ENCODE measurements at regions not wholly inside any gene's neighbourhood (a gene's known extent, or its start where the extent isn't known, plus 50 kb on each side); places are given as distances from the start of the nearest gene placed in this dataset.

- FAIRE-seq (no peak), DNase-seq (ENCODE audit: insufficient read length) (no peak)
- no peak for TF ChIP-seq POLR2A (IDR thresholded peaks at IDR 0.05; ENCODE audit: low read depth, low read length)
- TF ChIP-seq TAF1 (IDR thresholded peaks at IDR 0.05; ENCODE audit: borderline replicate concordance, low read depth, low read length) = no peak
- TF ChIP-seq POLR2AphosphoS5 (IDR thresholded peaks at IDR 0.05; ENCODE audit: low read depth, low read length) = no peak
These were observed 190.8 kb downstream of the BMP7 start for GRCh38 chr20:57075603-57076002.

DNA sequence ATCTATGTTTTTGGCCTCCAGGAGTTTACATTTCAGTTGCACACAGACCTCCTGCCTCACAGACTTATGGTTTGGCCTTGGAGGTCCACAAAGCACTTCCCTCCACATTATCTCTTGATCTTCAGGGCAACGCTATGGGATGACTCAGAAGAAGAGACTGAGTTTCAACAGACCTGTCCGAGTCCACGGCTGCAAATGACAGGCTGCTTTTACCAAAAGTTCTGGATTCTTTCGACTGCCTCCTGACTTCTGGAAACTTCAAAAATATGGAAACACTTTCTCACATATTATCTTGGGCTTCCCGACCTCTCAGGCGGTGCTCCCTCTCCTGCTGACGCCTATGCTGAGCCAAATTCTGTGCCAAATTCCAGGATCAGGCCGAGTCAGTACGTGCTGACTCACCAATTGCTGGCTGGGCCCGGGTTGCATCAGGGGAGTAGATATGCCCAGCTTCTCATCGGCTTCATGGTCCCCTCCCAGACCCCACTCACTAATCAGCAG, 190.2 kb downstream of the BMP7 start:
- no peak for TF ChIP-seq POLR2AphosphoS5 (IDR thresholded peaks at IDR 0.05; ENCODE audit: low read depth, low read length)
- no peak for TF ChIP-seq POLR2A (IDR thresholded peaks at IDR 0.05; ENCODE audit: low read depth, low read length)
- no peak for TF ChIP-seq TAF1 (IDR thresholded peaks at IDR 0.05; ENCODE audit: borderline replicate concordance, low read depth, low read length)
- FAIRE-seq (no peak), DNase-seq (ENCODE audit: insufficient read length) (no peak)

- DNase-seq (ENCODE audit: insufficient read length) = no peak
- TF ChIP-seq POLR2AphosphoS5 (IDR thresholded peaks at IDR 0.05; ENCODE audit: low read depth, low read length) = no peak
- no peak for TF ChIP-seq TAF1 (IDR thresholded peaks at IDR 0.05; ENCODE audit: borderline replicate concordance, low read depth, low read length)
- TF ChIP-seq POLR2A (IDR thresholded peaks at IDR 0.05; ENCODE audit: low read depth, low read length) = no peak
These were observed 189.5 kb downstream of the BMP7 start for GRCh38 chr20:57076951-57077350.

DNA sequence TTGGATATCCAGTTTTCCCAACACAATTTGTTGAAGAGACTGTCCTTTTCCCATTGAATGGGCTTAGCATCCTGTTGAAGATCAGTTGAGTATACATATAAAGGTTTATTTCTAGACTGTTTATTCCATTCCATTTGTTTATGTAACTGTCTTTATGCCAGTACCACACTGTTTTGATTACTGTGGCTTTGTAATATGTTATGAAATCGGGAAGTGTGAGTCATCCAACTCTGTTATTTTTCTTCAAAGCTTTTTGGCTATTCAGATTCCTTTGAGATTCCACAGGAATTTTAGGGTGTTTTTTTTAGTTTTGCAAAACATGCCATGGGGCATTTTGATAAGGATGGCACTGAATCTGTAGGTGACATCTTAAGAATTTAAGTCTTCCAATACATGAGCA, 188.3 kb downstream of the BMP7 start:
- TF ChIP-seq TAF1 (IDR thresholded peaks at IDR 0.05; ENCODE audit: borderline replicate concordance, low read depth, low read length) (no peak), POLR2A (IDR thresholded peaks at IDR 0.05; ENCODE audit: low read depth, low read length) (no peak), POLR2AphosphoS5 (IDR thresholded peaks at IDR 0.05; ENCODE audit: low read depth, low read length) (no peak)
- DNase-seq (ENCODE audit: insufficient read length) (no peak), FAIRE-seq (no peak)

More at GRCh38 chr20:57076951-57077350, 189.5 kb downstream of the BMP7 start:
- FAIRE-seq = no peak

- no peak for TF ChIP-seq TAF1 (IDR thresholded peaks at IDR 0.05; ENCODE audit: borderline replicate concordance, low read depth, low read length)
- TF ChIP-seq POLR2AphosphoS5 (IDR thresholded peaks at IDR 0.05; ENCODE audit: low read depth, low read length) = no peak
- no peak for TF ChIP-seq POLR2A (IDR thresholded peaks at IDR 0.05; ENCODE audit: low read depth, low read length)
- FAIRE-seq = no peak
- DNase-seq (ENCODE audit: insufficient read length) = no peak
These were observed 187.1 kb downstream of the BMP7 start for GRCh38 chr20:57079031-57080005.

DNA sequence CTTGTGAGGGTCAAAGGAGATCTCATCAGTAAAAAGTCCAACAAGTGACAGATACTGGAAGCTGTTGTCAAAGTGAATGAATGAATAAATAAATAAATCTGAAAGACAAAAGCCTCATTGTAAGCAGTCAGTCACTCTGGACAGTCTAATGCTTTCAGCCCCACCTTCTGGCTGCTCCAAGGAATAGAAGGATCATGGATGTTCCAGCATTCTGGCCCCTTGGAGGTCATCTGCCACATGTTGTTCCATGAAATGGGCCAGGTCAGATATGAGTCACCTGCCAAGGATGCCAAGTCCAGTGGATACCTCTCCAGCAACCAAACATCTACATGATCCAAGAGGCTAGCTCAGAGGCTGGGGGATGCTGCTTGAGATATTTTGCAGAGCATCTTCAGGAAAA, 185.6 kb downstream of the BMP7 start:
- no peak for TF ChIP-seq POLR2AphosphoS5 (IDR thresholded peaks at IDR 0.05; ENCODE audit: low read depth, low read length)
- no peak for TF ChIP-seq TAF1 (IDR thresholded peaks at IDR 0.05; ENCODE audit: borderline replicate concordance, low read depth, low read length)
- no peak for TF ChIP-seq POLR2A (IDR thresholded peaks at IDR 0.05; ENCODE audit: low read depth, low read length)
- FAIRE-seq = no peak
- DNase-seq (ENCODE audit: insufficient read length) = no peak

DNA sequence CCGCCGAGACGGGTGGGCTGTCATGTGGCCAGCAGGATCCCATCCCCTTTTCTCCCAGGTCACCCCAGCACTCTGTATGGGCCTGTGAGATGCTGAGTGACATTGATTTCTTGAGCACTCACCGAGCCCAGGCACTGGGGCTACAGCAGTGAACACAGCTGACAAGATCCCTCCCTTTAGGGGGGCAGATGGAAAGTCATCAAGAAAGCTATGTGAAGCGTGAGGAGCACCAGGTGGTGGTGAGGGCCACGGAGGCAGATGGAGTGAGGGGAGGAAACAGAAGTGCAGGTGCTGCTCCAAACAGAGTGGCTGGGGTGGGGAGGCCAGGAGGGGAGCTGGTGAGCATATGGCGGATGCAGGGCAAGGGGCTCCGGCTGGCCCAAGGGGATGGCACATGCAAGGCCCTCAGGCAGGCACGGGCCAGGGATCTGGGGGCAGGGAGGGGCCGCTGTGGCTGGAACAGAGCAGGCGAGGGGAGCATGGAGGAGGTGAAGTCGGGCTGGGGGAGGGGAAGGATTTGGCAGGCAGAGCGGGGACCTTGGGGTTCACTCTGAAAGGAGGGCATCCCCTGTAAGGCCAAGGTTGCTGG, 184.0 kb downstream of the BMP7 start:
- TF ChIP-seq POLR2AphosphoS5 (IDR thresholded peaks at IDR 0.05; ENCODE audit: low read depth, low read length) = no peak
- TF ChIP-seq TAF1 (IDR thresholded peaks at IDR 0.05; ENCODE audit: borderline replicate concordance, low read depth, low read length) = no peak
- TF ChIP-seq POLR2A (IDR thresholded peaks at IDR 0.05; ENCODE audit: low read depth, low read length) = no peak
- FAIRE-seq (no peak), DNase-seq (ENCODE audit: insufficient read length) (no peak)

GRCh38 chr20:57083072-57083471, 183.4 kb downstream of the BMP7 start:
- no peak for TF ChIP-seq POLR2AphosphoS5 (IDR thresholded peaks at IDR 0.05; ENCODE audit: low read depth, low read length)
- TF ChIP-seq POLR2A (IDR thresholded peaks at IDR 0.05; ENCODE audit: low read depth, low read length) = no peak
- TF ChIP-seq TAF1 (IDR thresholded peaks at IDR 0.05; ENCODE audit: borderline replicate concordance, low read depth, low read length) = no peak
- FAIRE-seq = no peak

DNA sequence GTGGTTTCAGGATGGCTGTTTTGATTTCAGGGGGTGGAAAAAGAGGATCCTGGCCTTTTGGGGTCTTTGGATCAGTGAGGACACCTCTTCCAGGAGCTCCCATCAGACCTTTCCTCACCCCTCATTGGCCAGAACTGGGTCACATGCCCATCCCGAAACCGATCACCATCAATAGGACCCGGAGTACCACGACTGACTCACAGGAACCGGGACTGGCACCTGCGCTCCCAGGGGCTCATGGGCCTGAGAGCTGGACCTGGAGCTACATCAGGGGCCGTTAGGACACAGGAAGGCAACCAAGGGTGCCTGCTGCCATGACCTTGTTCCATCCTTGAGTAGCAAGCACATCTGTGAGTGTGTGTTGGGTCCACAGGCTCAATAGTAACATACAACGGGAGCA, 180.4 kb downstream of the BMP7 start:
- TF ChIP-seq POLR2A (IDR thresholded peaks at IDR 0.05; ENCODE audit: low read depth, low read length) (no peak), TAF1 (IDR thresholded peaks at IDR 0.05; ENCODE audit: borderline replicate concordance, low read depth, low read length) (no peak), POLR2AphosphoS5 (IDR thresholded peaks at IDR 0.05; ENCODE audit: low read depth, low read length) (no peak)
- DNase-seq (ENCODE audit: insufficient read length) = no peak
- no peak for FAIRE-seq

More at GRCh38 chr20:57083072-57083471, 183.4 kb downstream of the BMP7 start:
- DNase-seq (ENCODE audit: insufficient read length) = no peak

DNA sequence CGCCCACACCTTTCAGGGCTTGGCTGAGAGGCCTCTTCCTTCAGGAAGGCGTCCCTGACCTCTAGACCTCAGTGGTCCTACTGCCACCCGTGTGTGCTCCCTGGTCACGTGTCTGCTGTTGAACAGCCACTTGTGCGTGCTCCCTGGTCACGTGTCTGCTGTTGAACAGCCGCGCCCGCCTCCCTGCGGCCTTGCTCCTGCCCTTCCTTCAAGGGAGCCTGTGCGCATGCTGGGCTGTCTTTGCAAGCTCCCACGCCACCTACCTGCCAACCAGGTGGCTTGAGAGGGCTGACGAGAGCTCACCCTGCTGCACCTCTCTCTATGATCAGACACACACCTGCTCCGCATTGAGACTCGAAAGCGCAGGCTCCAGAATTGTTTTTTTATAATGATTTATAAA, 179.3 kb downstream of the BMP7 start:
- DNase-seq (ENCODE audit: insufficient read length) (no peak), FAIRE-seq (no peak)
- TF ChIP-seq POLR2AphosphoS5 (IDR thresholded peaks at IDR 0.05; ENCODE audit: low read depth, low read length) = no peak
- TF ChIP-seq TAF1 (IDR thresholded peaks at IDR 0.05; ENCODE audit: borderline replicate concordance, low read depth, low read length) = no peak
- no peak for TF ChIP-seq POLR2A (IDR thresholded peaks at IDR 0.05; ENCODE audit: low read depth, low read length)

DNA sequence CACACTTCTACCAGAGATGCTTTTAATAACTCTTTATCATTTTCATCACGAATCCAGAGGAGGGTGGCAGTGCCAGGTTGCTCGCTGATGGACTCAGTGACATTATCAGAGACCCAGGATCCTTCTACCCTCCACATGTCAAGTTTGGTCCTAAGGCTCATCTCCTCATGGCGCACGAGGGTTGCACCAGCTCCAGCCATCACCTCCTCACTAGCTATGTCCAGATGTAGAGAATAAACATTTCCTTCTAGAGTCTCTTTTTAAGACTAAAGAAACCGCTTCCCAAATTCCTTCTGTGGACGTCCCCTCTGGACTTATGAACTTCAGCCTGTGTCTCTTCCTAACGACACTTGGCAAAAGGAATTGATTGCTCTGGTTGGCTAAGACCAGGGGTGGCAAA, 178.7 kb downstream of the BMP7 start:
- DNase-seq (ENCODE audit: insufficient read length) (no peak), FAIRE-seq (no peak)
- no peak for TF ChIP-seq TAF1 (IDR thresholded peaks at IDR 0.05; ENCODE audit: borderline replicate concordance, low read depth, low read length)
- TF ChIP-seq POLR2A (IDR thresholded peaks at IDR 0.05; ENCODE audit: low read depth, low read length) = no peak
- TF ChIP-seq POLR2AphosphoS5 (IDR thresholded peaks at IDR 0.05; ENCODE audit: low read depth, low read length) = no peak
